ENCODE measurements at regions not wholly inside any gene's neighbourhood (a gene's known extent, or its start where the extent isn't known, plus 50 kb on each side); places are given as distances from the start of the nearest gene placed in this dataset.
A peak's percentile ranks its signal among the peaks of the same experiment; 100 is the strongest.

DNA sequence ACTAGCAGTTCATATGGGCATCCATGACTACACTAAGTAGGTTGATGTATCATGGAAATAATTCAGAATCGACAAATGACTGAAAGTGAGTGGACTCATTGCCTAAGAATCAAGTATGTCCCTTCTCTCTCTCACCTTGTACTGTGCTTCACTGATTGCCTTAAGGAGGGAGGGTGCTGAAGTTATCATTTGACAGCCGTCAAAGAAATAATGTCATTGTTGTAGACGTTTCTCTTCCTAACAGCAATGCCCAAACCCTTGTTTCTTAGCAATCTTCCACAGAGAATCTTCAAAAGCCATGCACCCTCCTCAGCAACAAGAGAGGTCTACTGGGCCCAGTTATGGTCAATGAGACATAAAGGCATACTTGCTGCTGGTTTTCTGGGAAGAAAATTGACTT, 785.0 kb downstream of the SUCLG1 start:
- DNase-seq (ENCODE audit: low read depth in 2 of 2) = no peak
- H3K79me2 ChIP-seq (ENCODE audit: control insufficient read depth, insufficient read depth, low read length) = no peaks in the 10 kb centered on the region
- H3K27ac ChIP-seq (ENCODE audit: insufficient read depth, low read length) = no peak overlapping the region
- H3K4me1 ChIP-seq (ENCODE audit: control insufficient read depth, extremely low read depth, insufficient read depth, low read length) = no peaks in the 10 kb centered on the region
- no peaks in the 10 kb centered on the region for H4K20me1 ChIP-seq (ENCODE audit: control insufficient read depth, extremely low read depth, insufficient read depth, low read length)
- no peak overlapping the region for H3K4me2 ChIP-seq (ENCODE audit: extremely low read depth, insufficient read depth, low read length)
- H3K9ac ChIP-seq (ENCODE audit: insufficient read depth, low read length) = no peak overlapping the region
- H3K9me3 ChIP-seq (ENCODE audit: control insufficient read depth, insufficient read depth, low read depth, low read length) = no peaks in the 10 kb centered on the region
- H3K27me3 ChIP-seq (ENCODE audit: control insufficient read depth, insufficient read depth, low read length) = no peaks in the 10 kb centered on the region
- no peaks in the 10 kb centered on the region for H3K36me3 ChIP-seq (ENCODE audit: control insufficient read depth, insufficient read depth, low read length)
- TF ChIP-seq EZH2 (IDR thresholded peaks at IDR 0.05; ENCODE audit: low read length, missing control alignments) (no peak), CTCF (conservative IDR thresholded peaks at IDR 0.05 in 1 of 2, IDR thresholded peaks at IDR 0.05 in 1 of 2; ENCODE audit: low read depth in 1 of 2, low read length in 2 of 2) (no peak)
- no peak overlapping the region for H3K4me3 ChIP-seq (replicated peaks in 1 of 4; ENCODE audit: control extremely low read depth in 1 of 4, insufficient read depth in 1 of 4, low read depth in 3 of 4, low read length in 4 of 4)
- H2AFZ ChIP-seq (ENCODE audit: low read length) = no peak overlapping the region

DNA sequence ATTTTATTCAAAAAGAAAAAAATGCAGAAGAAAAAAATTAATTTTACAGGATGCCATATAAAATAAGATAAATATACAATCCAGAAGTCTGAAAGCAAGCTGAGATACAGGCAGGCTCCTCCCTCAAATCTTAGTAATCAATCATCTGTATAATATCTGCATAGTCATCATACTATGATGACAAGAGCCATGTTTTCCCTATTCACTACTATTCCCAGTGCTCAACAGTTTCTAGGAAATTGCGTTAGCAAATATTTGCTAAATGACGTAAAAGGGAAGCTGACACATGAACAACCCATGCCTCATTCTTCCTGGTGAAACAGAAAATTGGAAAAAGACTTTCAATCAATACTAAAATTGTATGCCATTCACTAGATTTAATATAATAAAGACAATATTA, 793.2 kb downstream of the SUCLG1 start:
- Histone ChIP-seq H2AFZ (ENCODE audit: low read length) (no peak overlapping the region), H3K36me3 (ENCODE audit: control insufficient read depth, insufficient read depth, low read length) (no peaks in the 10 kb centered on the region), H4K20me1 (ENCODE audit: control insufficient read depth, extremely low read depth, insufficient read depth, low read length) (no peaks in the 10 kb centered on the region), H3K4me3 (replicated peaks in 1 of 4; ENCODE audit: control extremely low read depth in 1 of 4, insufficient read depth in 1 of 4, low read depth in 3 of 4, low read length in 4 of 4) (no peak overlapping the region), H3K4me2 (ENCODE audit: extremely low read depth, insufficient read depth, low read length) (no peak overlapping the region), H3K27ac (ENCODE audit: insufficient read depth, low read length) (no peak overlapping the region), H3K9ac (ENCODE audit: insufficient read depth, low read length) (no peak overlapping the region), H3K79me2 (ENCODE audit: control insufficient read depth, insufficient read depth, low read length) (no peaks in the 10 kb centered on the region), H3K9me3 (ENCODE audit: control insufficient read depth, insufficient read depth, low read depth, low read length) (no peaks in the 10 kb centered on the region), H3K27me3 (ENCODE audit: control insufficient read depth, insufficient read depth, low read length) (no peaks in the 10 kb centered on the region), H3K4me1 (ENCODE audit: control insufficient read depth, extremely low read depth, insufficient read depth, low read length) (no peaks in the 10 kb centered on the region)
- TF ChIP-seq CTCF (conservative IDR thresholded peaks at IDR 0.05 in 1 of 2, IDR thresholded peaks at IDR 0.05 in 1 of 2; ENCODE audit: low read depth in 1 of 2, low read length in 2 of 2) (no peak), EZH2 (IDR thresholded peaks at IDR 0.05; ENCODE audit: low read length, missing control alignments) (no peak)
- DNase-seq (ENCODE audit: low read depth in 2 of 2) = peak; percentile 0 to 63

- Histone ChIP-seq H3K4me1 (ENCODE audit: control insufficient read depth, extremely low read depth, insufficient read depth, low read length) (no peaks in the 10 kb centered on the region), H3K27me3 (ENCODE audit: control insufficient read depth, insufficient read depth, low read length) (no peaks in the 10 kb centered on the region), H3K36me3 (ENCODE audit: control insufficient read depth, insufficient read depth, low read length) (no peaks in the 10 kb centered on the region), H3K9ac (ENCODE audit: insufficient read depth, low read length) (no peak overlapping the region), H2AFZ (ENCODE audit: low read length) (no peak overlapping the region), H3K27ac (ENCODE audit: insufficient read depth, low read length) (no peak overlapping the region), H3K79me2 (ENCODE audit: control insufficient read depth, insufficient read depth, low read length) (no peaks in the 10 kb centered on the region), H3K4me2 (ENCODE audit: extremely low read depth, insufficient read depth, low read length) (no peak overlapping the region), H4K20me1 (ENCODE audit: control insufficient read depth, extremely low read depth, insufficient read depth, low read length) (no peaks in the 10 kb centered on the region), H3K9me3 (ENCODE audit: control insufficient read depth, insufficient read depth, low read depth, low read length) (no peaks in the 10 kb centered on the region), H3K4me3 (replicated peaks in 1 of 4; ENCODE audit: control extremely low read depth in 1 of 4, insufficient read depth in 1 of 4, low read depth in 3 of 4, low read length in 4 of 4) (no peak overlapping the region)
- TF ChIP-seq CTCF (conservative IDR thresholded peaks at IDR 0.05 in 1 of 2, IDR thresholded peaks at IDR 0.05 in 1 of 2; ENCODE audit: low read depth in 1 of 2, low read length in 2 of 2) (no peak), EZH2 (IDR thresholded peaks at IDR 0.05; ENCODE audit: low read length, missing control alignments) (no peak)
- DNase-seq (ENCODE audit: low read depth in 2 of 2) = no peak
Measured at GRCh38 chr2:83665154-83665553, 793.9 kb downstream of the SUCLG1 start.

Data from fibroblast of lung (primary cell).